Caki2 (cell line): ENCODE measurements at regions not wholly inside any gene's neighbourhood (a gene's known extent, or its start where the extent isn't known, plus 50 kb on each side); places are given as distances from the start of the nearest gene placed in this dataset.
"Not testable (repeated sequence)": the region's sequence is repeated elsewhere in the genome, so short reads cannot be mapped to it uniquely, and the experiment has no call there.

Experiments
- DNase-seq: peaks from one replicate; pipeline ENCODE4 v3.0.0-alpha.2; 2015; ENCODE audit warnings: low read depth
- in situ Hi-C: cut with HindIII; loops from 2 replicates; pipeline ENCODE4 v1.10.0; 2016; ENCODE audit warnings: low sequenced_read_pairs, low pct_unique_long_range_greater_than_20kb, mixed read lengths

DNA sequence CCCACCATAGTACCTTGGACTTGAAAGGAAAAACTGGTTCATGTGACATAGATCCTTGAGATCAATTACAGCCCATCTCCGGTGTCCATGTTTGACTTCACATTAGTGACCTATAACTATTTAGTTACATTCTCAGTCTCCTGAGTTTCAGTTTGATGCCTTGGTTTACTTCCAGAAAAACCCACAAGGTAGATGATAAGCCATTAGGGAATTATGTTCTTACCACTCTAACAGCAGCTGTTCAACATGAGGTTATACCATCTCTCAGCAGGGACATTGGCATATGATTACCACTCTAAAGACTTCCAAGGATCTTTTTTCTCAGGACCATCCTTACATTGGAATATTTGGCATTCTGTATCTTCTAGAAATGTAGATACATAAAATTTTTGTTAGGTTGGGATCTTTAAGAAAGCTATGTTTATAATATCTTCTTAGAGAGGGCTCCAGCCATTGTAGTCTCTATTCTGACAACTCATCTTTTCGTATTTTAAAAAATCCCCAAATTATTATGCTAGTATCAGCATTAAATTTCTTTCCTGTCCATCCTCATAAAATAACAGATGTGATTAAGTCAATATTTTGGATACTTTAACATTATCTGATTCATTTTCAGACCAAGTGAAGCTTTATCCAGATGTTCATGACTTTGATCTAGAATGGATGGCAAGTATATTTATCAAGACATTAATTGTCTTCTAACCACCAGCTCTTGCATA lies 258.9 kb downstream of the RDH14 start:
- in situ Hi-C loops = no loop called here
- DNase-seq = no peak

DNA sequence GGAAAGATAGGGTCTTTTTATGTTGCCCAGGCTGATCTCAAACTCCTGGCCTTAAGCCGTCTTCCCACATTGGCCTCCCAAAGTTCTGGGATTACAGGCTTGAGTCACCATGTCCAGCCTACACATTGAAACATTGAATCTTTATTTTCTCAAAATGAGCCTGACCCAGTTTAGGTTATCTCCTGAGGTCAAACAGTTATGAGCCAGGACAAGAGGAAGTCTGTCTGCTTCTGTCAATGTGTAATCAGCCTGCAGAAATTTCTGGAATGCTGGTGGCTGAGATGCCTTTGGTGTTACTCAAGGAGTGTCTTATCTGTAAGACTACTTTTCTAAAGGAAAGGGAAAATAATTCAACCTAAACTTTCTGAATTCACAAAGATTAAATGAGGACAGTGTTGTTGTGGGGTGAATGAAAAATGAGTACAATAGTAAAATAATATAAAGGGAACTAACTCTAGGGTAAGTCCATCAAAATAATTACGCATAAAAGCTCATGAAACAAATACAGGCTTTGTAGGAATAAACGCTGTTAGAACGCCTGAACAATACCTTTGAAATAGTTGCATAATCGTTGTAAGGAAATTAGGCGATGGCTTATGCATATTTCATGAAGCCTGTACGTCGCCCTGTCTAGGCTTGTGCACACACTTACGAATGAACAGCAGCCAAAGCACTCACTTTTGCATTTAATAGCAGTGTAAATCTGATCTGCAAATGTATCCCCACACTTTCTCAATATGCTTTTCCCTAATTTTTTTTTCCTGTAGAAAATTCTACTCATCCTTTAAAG lies 260.8 kb downstream of the RDH14 start:
- in situ Hi-C loops = no loop called here
- DNase-seq = peak; percentile 85

DNA sequence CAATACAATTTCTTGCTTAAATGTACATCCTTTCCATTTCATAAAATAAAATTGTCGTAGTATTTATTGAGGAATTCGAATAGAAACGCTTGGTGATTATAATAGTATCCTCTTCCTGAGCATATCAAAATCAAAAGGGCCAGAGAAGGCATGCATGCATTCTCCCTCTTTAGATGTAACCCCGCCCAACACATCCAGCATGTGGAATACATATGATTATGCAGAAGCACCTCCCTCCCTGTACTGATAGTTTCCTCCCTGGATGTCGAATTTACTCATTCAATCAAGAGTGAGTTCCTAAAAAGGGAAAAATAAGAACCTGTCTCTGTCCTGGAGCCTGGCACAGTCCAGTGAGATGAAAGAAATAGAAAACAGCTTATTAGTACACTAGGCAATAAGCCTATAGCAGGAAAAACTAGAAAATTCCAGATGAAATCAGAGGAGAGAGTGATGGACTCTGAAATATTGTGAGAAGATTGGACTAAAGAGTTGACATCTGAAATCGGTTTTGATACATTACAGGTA lies 262.9 kb downstream of the RDH14 start:
- in situ Hi-C loops = no loop called here
- no peak for DNase-seq

DNA sequence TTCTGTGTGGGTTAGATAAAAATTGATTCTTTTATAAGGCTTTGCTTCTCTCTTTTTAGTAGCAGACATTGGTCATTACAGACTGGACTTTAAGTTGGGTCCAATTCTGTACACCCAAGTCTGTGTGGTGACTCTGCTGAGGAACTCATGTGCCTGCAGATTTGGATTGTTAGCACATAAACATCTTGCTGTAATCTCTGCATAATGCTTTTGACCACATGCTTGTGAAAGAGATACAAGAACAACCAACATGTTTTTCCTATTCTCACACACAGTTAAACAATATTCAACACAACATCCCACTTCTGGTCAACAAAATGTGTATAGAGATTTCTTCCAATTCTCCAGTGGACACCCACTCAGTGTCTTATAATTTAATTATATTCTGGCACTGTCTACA lies 270.1 kb downstream of the RDH14 start:
- no peak for DNase-seq
- in situ Hi-C loops = no loop called here

DNA sequence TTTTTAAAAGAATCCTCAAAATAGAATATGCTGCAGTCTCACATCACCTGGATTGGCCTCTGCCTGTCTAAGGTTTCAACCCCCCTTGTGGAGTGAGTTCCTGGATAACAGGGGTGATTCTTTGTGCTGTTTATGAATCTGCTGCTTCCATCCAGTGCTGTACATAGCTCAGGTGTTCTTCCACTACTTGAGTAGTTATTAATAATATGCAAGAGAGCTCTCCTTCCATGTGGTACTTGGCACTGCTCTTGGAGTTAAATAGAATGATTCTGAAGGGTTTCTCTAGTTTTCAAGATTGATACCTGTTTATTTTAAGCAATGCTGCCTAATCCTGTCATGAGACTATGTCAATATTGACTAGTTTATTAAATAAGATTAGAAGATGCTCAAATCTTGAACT lies 273.6 kb downstream of the RDH14 start:
- in situ Hi-C loops = no loop called here
- DNase-seq = no peak

DNA sequence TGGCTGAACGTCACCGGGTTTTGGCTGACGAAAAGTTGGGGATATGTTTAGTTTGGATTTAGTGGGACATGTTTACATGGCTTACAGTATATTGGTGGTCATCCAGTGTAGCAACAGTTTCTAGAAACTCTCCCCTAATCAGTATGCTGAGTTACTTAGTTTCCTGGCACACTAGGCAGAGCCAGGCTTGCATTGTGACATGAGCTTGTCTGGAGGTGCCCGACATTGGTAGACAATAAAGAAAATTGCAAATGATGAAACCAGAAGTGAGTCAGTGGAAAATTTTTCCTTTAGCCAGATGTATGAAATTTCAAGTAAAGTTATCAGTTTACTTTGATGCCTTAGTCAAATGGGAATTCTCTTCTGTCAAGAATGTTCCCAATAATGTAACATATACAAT lies 276.1 kb downstream of the RDH14 start:
- in situ Hi-C loops = no loop called here
- no peak for DNase-seq

DNA sequence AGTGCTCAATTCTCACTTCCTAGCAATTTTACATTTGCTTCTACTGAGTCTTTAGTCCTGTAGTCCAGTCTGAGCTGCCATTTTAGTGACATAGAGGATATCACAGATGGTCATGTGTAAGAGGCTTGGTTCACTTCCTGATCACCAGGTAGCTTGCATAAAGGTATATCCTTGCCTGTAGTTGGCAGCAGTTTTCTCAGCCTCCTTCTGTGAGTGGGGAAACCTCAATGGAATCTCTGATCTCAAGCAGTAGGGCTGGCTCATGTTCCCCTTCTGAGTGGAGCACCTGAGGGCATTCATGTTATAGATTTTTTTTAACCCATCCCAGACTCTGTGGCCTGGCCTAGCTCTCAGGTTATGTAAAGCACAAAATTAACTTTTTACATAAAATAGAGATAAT lies 278.4 kb downstream of the RDH14 start:
- DNase-seq = no peak

DNA sequence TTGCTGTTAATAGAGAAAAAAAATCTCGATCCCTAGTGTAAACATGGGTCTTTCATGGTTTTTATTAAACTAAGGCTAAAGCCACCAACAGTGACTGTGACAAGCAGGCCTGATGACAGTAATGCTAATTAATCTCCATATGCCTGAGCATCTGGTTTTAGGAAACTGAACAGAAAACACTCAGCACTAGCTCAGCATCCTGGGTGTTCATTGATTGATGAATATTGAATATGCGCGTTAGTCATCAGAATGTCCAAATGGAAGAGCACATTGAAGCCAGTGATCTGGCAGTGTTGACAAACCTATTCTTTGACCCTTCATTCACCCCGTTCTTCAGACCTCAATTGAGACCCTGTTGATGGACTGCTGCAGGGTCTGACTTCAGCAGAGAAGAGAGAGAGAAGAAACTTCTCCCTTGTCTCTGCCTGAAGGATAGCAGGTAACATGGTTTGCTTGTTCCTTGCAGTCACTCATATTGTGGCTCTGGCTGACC lies 283.8 kb downstream of the RDH14 start:
- no peak for DNase-seq
- in situ Hi-C loops = no loop called here

More for the DNA sequence above, 278.4 kb downstream of the RDH14 start:
- in situ Hi-C loops = no loop called here

DNA sequence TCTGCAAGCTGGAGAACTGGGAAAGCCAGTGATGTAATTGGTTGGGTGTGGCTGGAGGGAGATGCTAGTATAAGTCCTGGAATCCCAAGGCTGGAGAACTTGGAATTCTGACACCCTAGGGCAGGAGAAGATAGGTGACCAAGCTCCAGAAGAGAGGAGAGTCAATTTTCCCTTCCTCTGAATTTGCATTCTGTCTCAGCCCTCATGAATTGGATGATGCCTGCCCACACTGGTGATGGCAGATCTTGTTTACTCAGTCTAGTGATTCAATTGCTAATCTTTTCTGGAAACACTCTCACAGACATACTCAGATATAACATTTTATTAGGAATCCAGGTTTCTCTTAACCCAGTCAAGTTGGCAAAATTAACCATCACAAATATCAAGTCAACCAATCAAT lies 287.2 kb downstream of the RDH14 start:
- no peak for DNase-seq
- in situ Hi-C loops = no loop called here

DNA sequence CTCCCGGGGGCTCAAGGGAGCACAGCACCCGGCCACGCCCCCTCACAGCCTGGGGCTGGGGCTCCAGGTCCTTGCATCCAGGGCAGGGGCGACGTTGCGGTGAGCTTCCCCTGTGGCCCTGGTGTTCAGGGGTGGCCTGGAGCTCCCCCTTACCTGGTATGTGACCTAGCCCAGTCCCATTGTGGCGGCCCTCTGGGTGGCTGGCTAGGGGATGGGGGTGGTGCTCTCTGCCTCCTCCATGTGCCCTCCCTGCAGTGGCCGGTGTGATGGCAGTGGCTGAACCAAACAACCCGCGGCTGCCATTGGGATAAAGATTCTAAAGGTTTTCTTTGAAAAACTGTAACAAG lies 288.3 kb downstream of the RDH14 start:
- in situ Hi-C loops = no loop called here
- DNase-seq = no peak

DNA sequence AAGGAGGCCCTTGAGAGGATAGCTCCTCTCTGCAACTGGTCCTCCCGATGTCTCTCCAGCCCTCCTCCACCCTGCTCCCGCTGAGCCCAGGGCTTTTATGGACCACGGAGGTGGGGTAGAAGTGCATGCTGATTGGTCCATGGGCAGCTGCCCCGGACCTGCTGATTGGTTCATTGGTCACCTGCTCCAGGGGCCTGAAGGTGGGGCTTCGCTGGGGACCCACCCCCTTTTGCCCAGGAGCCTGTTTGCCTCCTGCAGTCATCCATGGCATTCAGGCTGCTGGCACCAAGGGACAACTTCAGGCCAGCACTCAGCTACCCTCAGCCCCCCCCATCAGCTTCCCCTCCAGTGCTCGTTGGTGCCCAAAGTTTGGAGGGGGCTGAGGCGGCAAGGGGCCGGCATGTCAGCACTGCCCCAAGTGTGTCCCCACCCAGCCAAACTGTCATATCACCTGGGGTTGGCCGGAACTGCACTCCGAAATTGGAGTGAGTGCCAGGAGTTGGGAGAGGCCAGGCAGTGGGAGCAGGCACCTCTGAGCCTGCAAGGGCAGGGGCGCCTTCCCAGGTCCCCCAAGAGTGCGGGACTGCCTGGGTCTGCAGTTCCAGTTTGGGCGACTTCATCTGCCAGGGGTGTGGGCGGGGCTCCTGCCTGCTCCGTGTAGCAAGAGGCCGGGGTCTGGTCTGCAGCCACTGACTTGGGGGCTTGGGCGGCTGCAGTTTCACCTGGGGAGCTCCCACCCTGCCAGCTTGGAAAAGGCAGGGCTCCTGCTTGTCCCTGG lies 288.9 kb downstream of the RDH14 start:
- in situ Hi-C loops = no loop called here
- DNase-seq = no peak

DNA sequence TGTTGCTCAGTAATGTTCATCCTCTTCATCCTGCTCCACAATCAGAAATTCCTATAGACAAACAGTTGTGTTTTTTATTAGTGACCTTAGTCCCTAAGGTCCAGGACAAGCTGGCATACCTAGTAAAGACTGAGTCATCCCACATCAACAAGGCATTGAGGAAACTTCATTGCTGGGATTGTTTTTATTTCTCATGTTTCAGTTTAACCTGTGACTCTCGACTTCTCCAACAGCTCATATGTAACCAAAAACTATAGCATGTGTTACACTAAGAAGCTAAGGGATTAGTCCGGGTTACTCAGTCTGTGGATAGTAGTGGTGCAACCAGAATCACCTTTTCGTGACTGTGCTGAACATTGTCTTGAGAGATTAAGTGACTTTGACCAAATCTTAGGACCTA lies 292.1 kb downstream of the RDH14 start:
- in situ Hi-C loops = no loop called here
- peak; percentile 54 for DNase-seq

DNA sequence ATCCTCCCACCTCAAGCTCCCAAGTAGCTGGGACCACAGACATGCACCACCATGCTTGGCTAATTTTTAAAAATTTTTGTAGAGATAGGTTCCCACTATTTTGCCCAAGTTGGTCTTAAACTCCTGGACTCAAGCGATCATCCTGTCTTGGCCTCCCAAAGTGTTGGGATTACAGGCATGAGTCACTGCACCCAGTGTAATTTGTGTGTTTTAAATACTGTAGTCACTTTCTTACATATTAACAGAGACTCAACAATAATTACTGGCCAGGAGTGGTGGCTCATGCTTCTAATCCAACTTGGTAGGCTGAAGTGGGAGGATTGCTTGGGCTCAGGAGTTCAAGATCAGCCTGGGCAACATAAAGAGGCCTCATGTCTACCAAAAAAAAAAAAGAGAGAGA lies 293.0 kb downstream of the RDH14 start:
- in situ Hi-C loops = no loop called here
- DNase-seq = peak; percentile 54

DNA sequence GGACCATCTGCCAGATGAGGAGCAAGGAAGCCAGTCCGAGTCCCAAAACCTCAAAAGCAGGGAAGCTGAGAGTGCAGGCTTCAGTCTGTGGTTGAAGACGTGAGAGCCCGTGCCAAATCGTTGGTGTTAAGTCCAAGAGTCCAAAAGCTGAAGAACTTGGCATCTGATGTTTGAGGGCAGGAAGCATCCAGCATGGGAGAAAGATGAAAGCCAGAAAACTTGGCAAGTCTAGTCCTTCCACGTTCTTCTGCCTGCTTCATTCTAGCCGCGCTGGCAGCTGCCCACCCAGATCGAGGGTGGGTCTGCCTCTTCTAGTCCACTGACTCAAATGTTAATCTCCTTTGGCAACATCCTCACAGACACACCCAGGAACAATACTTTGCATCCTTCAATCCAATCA lies 293.8 kb downstream of the RDH14 start:
- DNase-seq, in situ Hi-C loops: not testable (repeated sequence)

DNA sequence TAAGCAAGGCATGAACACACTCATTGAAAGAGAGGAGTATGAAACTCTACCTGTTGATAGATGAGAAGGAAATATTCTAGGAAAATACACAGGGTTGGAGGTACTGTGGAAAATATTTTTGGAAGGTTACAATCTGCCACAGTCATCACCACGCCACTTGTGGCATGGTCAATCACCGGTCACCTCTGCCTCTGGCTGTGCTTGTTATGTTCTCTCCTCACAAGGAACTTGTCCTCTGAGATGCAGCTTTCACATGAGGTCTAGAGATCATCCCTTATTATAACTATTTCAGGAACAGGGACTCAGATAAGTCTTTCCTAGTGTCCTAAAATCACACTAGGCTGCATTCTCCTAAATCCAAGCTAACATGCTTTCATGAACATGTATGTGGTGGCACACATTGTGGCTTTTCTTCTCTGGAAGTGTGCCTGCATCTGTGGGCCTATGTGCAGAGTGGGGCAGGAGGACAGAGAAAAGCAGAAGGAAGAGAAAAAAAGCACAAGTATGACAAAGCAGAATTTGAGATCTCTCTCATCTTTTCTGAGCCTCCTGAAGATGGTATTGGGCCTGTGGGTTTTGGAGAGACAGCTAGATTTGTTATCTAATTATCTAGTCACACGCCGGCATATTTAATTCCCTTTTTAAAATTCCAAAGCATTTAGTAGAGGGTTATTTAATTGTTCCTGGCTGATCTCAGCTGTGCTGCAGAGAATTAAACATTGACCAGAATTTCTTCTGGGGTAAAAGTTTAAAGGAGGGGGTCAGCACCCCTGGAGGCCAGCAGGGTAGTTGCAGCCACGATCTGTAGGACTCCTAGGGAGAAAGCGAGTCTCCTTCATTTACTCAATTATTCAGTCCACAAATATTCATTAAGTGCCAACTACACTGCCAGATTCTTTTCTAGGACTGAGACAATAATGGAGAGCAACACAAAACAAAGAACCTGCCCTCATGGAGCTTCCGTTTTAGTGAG lies 294.6 kb downstream of the RDH14 start:
- in situ Hi-C loops = no loop called here
- no peak for DNase-seq

DNA sequence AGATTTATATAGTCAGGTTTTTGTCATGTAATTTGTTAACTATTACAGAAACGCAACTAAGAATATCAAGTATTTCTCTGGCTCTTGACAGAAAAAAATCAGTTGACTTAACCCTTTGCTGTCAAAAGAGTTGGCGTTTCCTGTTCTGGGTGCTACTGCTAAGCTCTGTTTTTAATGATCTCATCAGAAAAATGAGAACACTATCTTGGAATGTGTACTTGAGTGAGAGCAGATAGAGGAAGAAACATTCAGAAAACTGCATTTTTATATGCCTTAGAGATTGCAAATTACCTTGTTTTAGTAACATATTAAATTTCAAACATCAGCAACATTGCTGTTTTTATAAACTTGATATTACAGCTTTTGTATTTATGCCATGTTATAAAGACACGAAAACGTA lies 297.9 kb downstream of the RDH14 start:
- in situ Hi-C loops = no loop called here
- no peak for DNase-seq

DNA sequence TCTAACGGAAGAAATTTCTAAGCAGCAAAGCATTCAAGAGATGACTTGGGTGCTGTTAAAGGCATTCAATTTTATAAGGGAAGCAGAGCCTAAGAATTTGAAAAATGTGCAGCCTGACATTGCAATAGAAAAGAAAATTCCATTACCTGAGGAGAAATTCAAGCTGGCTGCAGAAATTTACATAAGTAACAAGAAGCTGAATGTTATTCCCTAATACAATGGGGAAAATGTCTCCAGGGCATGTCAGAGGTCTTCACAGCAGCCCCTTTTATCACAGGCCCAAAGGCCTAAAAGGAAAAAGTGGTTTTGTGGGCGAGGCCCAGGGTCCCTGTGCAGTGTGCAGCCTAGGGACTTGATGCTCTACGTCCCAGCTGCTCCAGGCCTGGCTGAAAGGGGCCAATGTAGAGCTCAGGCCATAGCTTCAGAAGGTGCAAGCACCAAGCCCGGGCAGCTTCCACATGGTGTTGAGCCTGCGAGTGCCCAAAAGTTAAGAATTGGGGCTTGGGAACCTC lies 306.7 kb downstream of the RDH14 start:
- in situ Hi-C loops = no loop called here

DNA sequence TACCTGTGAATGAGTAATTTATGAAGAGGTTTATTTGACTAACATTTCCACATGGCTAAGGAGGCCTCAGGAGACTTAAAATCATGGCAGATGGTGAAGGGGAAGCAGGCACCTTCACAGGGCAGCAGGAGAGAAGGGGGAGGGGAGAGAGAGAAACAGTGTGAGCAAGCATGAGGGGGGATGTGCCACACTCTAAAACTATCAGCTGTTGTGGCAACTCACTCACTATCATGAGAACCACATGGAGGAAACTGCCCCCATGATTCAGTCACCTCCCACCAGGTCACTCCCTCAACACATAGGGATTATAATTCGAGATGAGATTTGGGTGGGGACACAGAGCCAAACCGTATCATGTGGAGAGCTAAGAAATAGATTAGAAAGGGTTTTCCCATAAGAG lies 309.0 kb downstream of the RDH14 start:
- in situ Hi-C loops = no loop called here
- no peak for DNase-seq

More for the DNA sequence above, 306.7 kb downstream of the RDH14 start:
- DNase-seq = no peak
